ENCODE measurements at regions not wholly inside any gene's neighbourhood (a gene's known extent, or its start where the extent isn't known, plus 50 kb on each side); places are given as distances from the start of the nearest gene placed in this dataset.

- Histone ChIP-seq H3K9ac (ENCODE audit: low read length) (no peak overlapping the region), H3K9me2 (ENCODE audit: insufficient read depth, low read length) (no peaks in the 10 kb centered on the region), H3K36me3 (ENCODE audit: insufficient read depth, low read length) (no peaks in the 10 kb centered on the region), H3K27ac (ENCODE audit: low read length) (no peak overlapping the region), H3K27me3 (ENCODE audit: insufficient read depth, low read depth, low read length) (no peaks in the 10 kb centered on the region), H4K20me1 (ENCODE audit: insufficient read depth) (no peaks in the 10 kb centered on the region), H3K9me3 (ENCODE audit: low read length) (no peaks in the 10 kb centered on the region), H3K4me3 (ENCODE audit: low read length) (no peak overlapping the region), H2AFZ (ENCODE audit: low read depth, low read length) (no peak overlapping the region), H3K79me2 (replicated peaks; ENCODE audit: insufficient read depth, low read length) (no peaks in the 10 kb centered on the region), H3F3A (ENCODE audit: insufficient read depth, low read length, poor library complexity, severe bottlenecking) (no peaks in the 10 kb centered on the region), H3K4me2 (ENCODE audit: low read length) (no peak overlapping the region)
- TF ChIP-seq RAD21 (conservative IDR thresholded peaks at IDR 0.05) (no peak), SMC3 (conservative IDR thresholded peaks at IDR 0.05; ENCODE audit: poor library complexity) (no peak), EP300 (conservative IDR thresholded peaks at IDR 0.05; ENCODE audit: poor library complexity, severe bottlenecking) (no peak), REST (IDR thresholded peaks at IDR 0.05; ENCODE audit: borderline replicate concordance) (no peak), MXI1 (conservative IDR thresholded peaks at IDR 0.05; ENCODE audit: poor library complexity, severe bottlenecking) (no peak), TAF1 (IDR thresholded peaks at IDR 0.05; ENCODE audit: low read depth) (no peak), POLR2AphosphoS5 (IDR thresholded peaks at IDR 0.05) (no peak), EZH2 (IDR thresholded peaks at IDR 0.05; ENCODE audit: borderline replicate concordance, insufficient read depth, low read length, poor library complexity, severe bottlenecking) (no peak)
- TF ChIP-seq, protein P1, sequence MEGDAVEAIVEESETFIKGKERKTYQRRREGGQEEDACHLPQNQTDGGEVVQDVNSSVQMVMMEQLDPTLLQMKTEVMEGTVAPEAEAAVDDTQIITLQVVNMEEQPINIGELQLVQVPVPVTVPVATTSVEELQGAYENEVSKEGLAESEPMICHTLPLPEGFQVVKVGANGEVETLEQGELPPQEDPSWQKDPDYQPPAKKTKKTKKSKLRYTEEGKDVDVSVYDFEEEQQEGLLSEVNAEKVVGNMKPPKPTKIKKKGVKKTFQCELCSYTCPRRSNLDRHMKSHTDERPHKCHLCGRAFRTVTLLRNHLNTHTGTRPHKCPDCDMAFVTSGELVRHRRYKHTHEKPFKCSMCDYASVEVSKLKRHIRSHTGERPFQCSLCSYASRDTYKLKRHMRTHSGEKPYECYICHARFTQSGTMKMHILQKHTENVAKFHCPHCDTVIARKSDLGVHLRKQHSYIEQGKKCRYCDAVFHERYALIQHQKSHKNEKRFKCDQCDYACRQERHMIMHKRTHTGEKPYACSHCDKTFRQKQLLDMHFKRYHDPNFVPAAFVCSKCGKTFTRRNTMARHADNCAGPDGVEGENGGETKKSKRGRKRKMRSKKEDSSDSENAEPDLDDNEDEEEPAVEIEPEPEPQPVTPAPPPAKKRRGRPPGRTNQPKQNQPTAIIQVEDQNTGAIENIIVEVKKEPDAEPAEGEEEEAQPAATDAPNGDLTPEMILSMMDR (IDR thresholded peaks at IDR 0.05; ENCODE audit: poor library complexity, severe bottlenecking) = no peak
These were observed 998.6 kb upstream of the EPHA6 start for GRCh38 chr3:95815828-95816227.

DNA sequence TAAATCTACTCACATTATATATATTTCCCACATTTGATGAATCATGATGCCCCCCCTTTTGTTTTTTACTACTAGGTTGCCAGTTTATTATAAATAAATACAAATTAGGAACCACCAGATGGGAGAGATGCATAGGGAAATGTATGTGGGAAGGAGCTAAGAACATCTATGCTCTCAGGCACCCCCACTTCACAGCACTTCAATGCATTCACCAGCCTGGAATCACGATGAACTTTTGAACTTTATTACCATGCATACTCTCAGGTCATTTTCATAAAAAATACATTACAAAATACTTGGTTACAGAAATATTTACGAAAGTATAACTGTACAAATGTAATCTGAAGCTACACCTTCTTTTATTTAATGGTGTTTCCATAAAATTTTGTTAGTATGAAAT lies 988.0 kb upstream of the EPHA6 start:
- H3K4me3 ChIP-seq (ENCODE audit: low read length) = no peak overlapping the region
- no peaks in the 10 kb centered on the region for H3K9me3 ChIP-seq (ENCODE audit: low read length)
- H3K27ac ChIP-seq (ENCODE audit: low read length) = no peak overlapping the region
- no peak overlapping the region for H3K4me2 ChIP-seq (ENCODE audit: low read length)
- H3K36me3 ChIP-seq (ENCODE audit: insufficient read depth, low read length) = no peaks in the 10 kb centered on the region
- H3K79me2 ChIP-seq (replicated peaks; ENCODE audit: insufficient read depth, low read length) = no peaks in the 10 kb centered on the region
- no peak overlapping the region for H3K9ac ChIP-seq (ENCODE audit: low read length)
- TF ChIP-seq EZH2 (IDR thresholded peaks at IDR 0.05; ENCODE audit: borderline replicate concordance, insufficient read depth, low read length, poor library complexity, severe bottlenecking) = no peak
- no peak for TF ChIP-seq REST (IDR thresholded peaks at IDR 0.05; ENCODE audit: borderline replicate concordance)
- TF ChIP-seq MXI1 (conservative IDR thresholded peaks at IDR 0.05; ENCODE audit: poor library complexity, severe bottlenecking) = no peak
- no peak for TF ChIP-seq RAD21 (conservative IDR thresholded peaks at IDR 0.05)
- no peak for TF ChIP-seq SMC3 (conservative IDR thresholded peaks at IDR 0.05; ENCODE audit: poor library complexity)
- no peak for TF ChIP-seq POLR2AphosphoS5 (IDR thresholded peaks at IDR 0.05)
- TF ChIP-seq TAF1 (IDR thresholded peaks at IDR 0.05; ENCODE audit: low read depth) = no peak
- no peak for TF ChIP-seq EP300 (conservative IDR thresholded peaks at IDR 0.05; ENCODE audit: poor library complexity, severe bottlenecking)
- TF ChIP-seq, protein P1 (IDR thresholded peaks at IDR 0.05; ENCODE audit: poor library complexity, severe bottlenecking) = no peak
- no peaks in the 10 kb centered on the region for H4K20me1 ChIP-seq (ENCODE audit: insufficient read depth)
- H3K9me2 ChIP-seq (ENCODE audit: insufficient read depth, low read length) = no peaks in the 10 kb centered on the region
- H3F3A ChIP-seq (ENCODE audit: insufficient read depth, low read length, poor library complexity, severe bottlenecking) = no peaks in the 10 kb centered on the region
- no peaks in the 10 kb centered on the region for H3K27me3 ChIP-seq (ENCODE audit: insufficient read depth, low read depth, low read length)
- H2AFZ ChIP-seq (ENCODE audit: low read depth, low read length) = no peak overlapping the region
